ENCODE measurements at regions not wholly inside any gene's neighbourhood (a gene's known extent, or its start where the extent isn't known, plus 50 kb on each side); places are given as distances from the start of the nearest gene placed in this dataset.

- Histone ChIP-seq H4K91ac (ENCODE audit: insufficient read length, low read depth, low read length) (no peak overlapping the region), H3K4me1 (ENCODE audit: insufficient read depth, low read length) (no peaks in the 10 kb centered on the region), H3K79me1 (ENCODE audit: insufficient read depth, low read depth, low read length, poor library complexity, severe bottlenecking) (no peaks in the 10 kb centered on the region), H2AFZ (ENCODE audit: low read length) (no peak overlapping the region), H2BK15ac (ENCODE audit: low read depth, low read length) (no peak overlapping the region), H2BK20ac (ENCODE audit: low read depth, low read length, poor library complexity, severe bottlenecking) (no peak overlapping the region), H3K4me2 (ENCODE audit: insufficient read depth, insufficient read length, low read length) (no peak overlapping the region), H3K27me3 (ENCODE audit: insufficient read depth, low read length) (no peaks in the 10 kb centered on the region), H2AK5ac (ENCODE audit: insufficient read length, low read length) (no peak overlapping the region), H4K20me1 (ENCODE audit: control insufficient read depth, insufficient read depth, insufficient read length) (no peaks in the 10 kb centered on the region), H3K4ac (ENCODE audit: low read depth, low read length) (no peak overlapping the region), H3K9ac (ENCODE audit: extremely low read depth, insufficient read length, low read length) (no peak overlapping the region), H3K23ac (ENCODE audit: insufficient read length, low read depth, low read length) (no peak overlapping the region), H3K14ac (ENCODE audit: insufficient read depth, low read length) (no peak overlapping the region), H3K56ac (ENCODE audit: insufficient read length, low read depth, low read length) (no peak overlapping the region), H3T11ph (ENCODE audit: low read length) (no peak overlapping the region), H2BK5ac (ENCODE audit: insufficient read length, low read length) (no peak overlapping the region), H3K9me3 (ENCODE audit: control insufficient read depth, low read depth, low read length) (no peaks in the 10 kb centered on the region), H3K79me2 (ENCODE audit: insufficient read depth, low read length) (no peaks in the 10 kb centered on the region), H3K27ac (ENCODE audit: insufficient read length, low read depth, low read length) (no peak overlapping the region), H4K5ac (ENCODE audit: insufficient read length, low read depth, low read length) (no peak overlapping the region), H2BK120ac (ENCODE audit: low read depth, low read length, poor library complexity, severe bottlenecking) (no peak overlapping the region), H4K8ac (replicated peaks; ENCODE audit: insufficient read length, low read depth, low read length) (no peak overlapping the region), H3K18ac (ENCODE audit: insufficient read length, low read depth, low read length) (no peak overlapping the region), H2BK12ac (ENCODE audit: insufficient read length, low read depth, low read length) (no peak overlapping the region), H3K23me2 (ENCODE audit: insufficient read length, low read depth, low read length, poor library complexity, severe bottlenecking) (no peaks in the 10 kb centered on the region)
- WGBS (ENCODE audit: extremely low coverage, insufficient read length, low lambda C conversion rate), result no CpG with 5 or more reads among the region's 3 CpGs
- DNase-seq, result no peak
- Mint-ChIP-seq H3K36me3 (ENCODE audit: insufficient read depth in 1 of 3, low read depth in 3 of 3) (no peaks in the 10 kb centered on the region), H3K27me3 (ENCODE audit: low read depth) (no peaks in the 10 kb centered on the region), H3K27ac (no peak overlapping the region), H3K4me1 (no peaks in the 10 kb centered on the region), H3K9me3 (no peaks in the 10 kb centered on the region), H3K4me3 (no peak overlapping the region)
- no peak for TF ChIP-seq CTCF (conservative IDR thresholded peaks at IDR 0.05)
Observed at GRCh38 chr18:21181766-21182165, 60.3 kb upstream of the GREB1L start.

Measured in H9 (cell line).